Liver (tissue), 8 donors: ENCODE measurements at regions not wholly inside any gene's neighbourhood (a gene's known extent, or its start where the extent isn't known, plus 50 kb on each side); places are given as distances from the start of the nearest gene placed in this dataset.

Experiments
- DNase-seq: peaks from one replicate; pipeline ENCODE4 v3.0.0-alpha.2; 2017; ENCODE audit warnings: low spot score
- H3K27ac ChIP-seq, 2 donors: one replicate each; pipeline ENCODE4 v1.7.0; 2013; ENCODE audit warnings: inconsistent platforms in 2 of 2, low read length in 2 of 2, control low read depth in 1 of 2, low read depth in 1 of 2, mild to moderate bottlenecking in 1 of 2
- H3K27me3 ChIP-seq, 4 donors: one replicate each; pipeline versions ENCODE4 v1.6.1 to v1.7.0; 2013; ENCODE audit warnings: low read length in 3 of 4, inconsistent platforms in 1 of 4, mild to moderate bottlenecking in 1 of 4, moderate library complexity in 1 of 4; ENCODE audit not compliant: control insufficient read depth in 4 of 4, insufficient read depth in 4 of 4
- H3K36me3 ChIP-seq, 4 donors: one replicate each; pipeline versions ENCODE4 v1.6.1 to v1.7.0; 2013; ENCODE audit warnings: low read length in 3 of 4, mild to moderate bottlenecking in 3 of 4, low read depth in 1 of 4, moderate library complexity in 1 of 4; ENCODE audit not compliant: control insufficient read depth in 4 of 4, insufficient read depth in 3 of 4
- H3K4me1 ChIP-seq, 4 donors: one replicate each; pipeline versions ENCODE4 v1.6.1 to v1.7.0; 2013; ENCODE audit warnings: low read length in 3 of 4, mild to moderate bottlenecking in 3 of 4, moderate library complexity in 1 of 4; ENCODE audit not compliant: control insufficient read depth in 4 of 4, insufficient read depth in 4 of 4
- H3K4me3 ChIP-seq, 3 donors: one replicate each; pipeline versions ENCODE4 v1.6.1 to v1.7.0; 2013; ENCODE audit warnings: low read length in 3 of 3, control low read depth in 1 of 3, low read depth in 1 of 3, mild to moderate bottlenecking in 1 of 3
- H3K9ac ChIP-seq, 2 donors: one replicate each; pipeline ENCODE4 v1.7.0; 2013; ENCODE audit warnings: low read length in 2 of 2, mild to moderate bottlenecking in 2 of 2, moderate library complexity in 2 of 2, control low read depth in 1 of 2, low read depth in 1 of 2
- H3K9me3 ChIP-seq, 4 donors: one replicate each; pipeline versions ENCODE4 v1.6.1 to v1.7.0; 2013; ENCODE audit warnings: low read length in 3 of 4; ENCODE audit not compliant: control insufficient read depth in 4 of 4
- CTCF ChIP-seq: fragments of 150-350 bp; IDR thresholded peaks from 2 replicates; pipeline ENCODE4 v1.5.1; 2017; ENCODE audit warnings: improper control_type of control experiment, low read depth, low read length; ENCODE audit not compliant: missing input control
- EGR1 ChIP-seq, 2 donors: IDR thresholded peaks; 2 replicates each; pipeline ENCODE4 v1.6.1; 2016 to 2018; ENCODE audit warnings: antibody characterized with exemption in 2 of 2, low read depth in 2 of 2
- GABPA ChIP-seq, 2 donors: IDR thresholded peaks in 1 of 2; conservative IDR thresholded peaks in 1 of 2; 2 replicates each; pipeline ENCODE4 v1.6.1; 2016; ENCODE audit warnings: antibody characterized with exemption in 2 of 2, mild to moderate bottlenecking in 1 of 2, moderate library complexity in 1 of 2
- HNF4A ChIP-seq, 2 donors: conservative IDR thresholded peaks; 2 replicates each; pipeline ENCODE4 v1.6.1; 2016; ENCODE audit warnings: antibody characterized with exemption in 2 of 2, mild to moderate bottlenecking in 2 of 2
- HNF4G ChIP-seq: IDR thresholded peaks from 2 replicates; pipeline ENCODE4 v1.6.1; 2016; ENCODE audit warnings: antibody characterized with exemption
- JUND ChIP-seq, 2 donors: IDR thresholded peaks; 2 replicates each; pipeline ENCODE4 v1.6.1; 2016; ENCODE audit warnings: antibody characterized with exemption in 2 of 2
- MAX ChIP-seq: IDR thresholded peaks from 2 replicates; pipeline ENCODE4 v1.6.1; 2016; ENCODE audit warnings: antibody characterized with exemption
- NR2F2 ChIP-seq: IDR thresholded peaks from 2 replicates; pipeline ENCODE4 v1.6.1; 2016; ENCODE audit warnings: antibody characterized with exemption
- REST ChIP-seq: IDR thresholded peaks from 2 replicates; pipeline ENCODE4 v1.6.1; 2016; ENCODE audit warnings: antibody characterized with exemption, mild to moderate bottlenecking
- SP1 ChIP-seq: IDR thresholded peaks from 2 replicates; pipeline ENCODE4 v1.6.1; 2018; ENCODE audit warnings: antibody characterized with exemption, mild to moderate bottlenecking
- TAF1 ChIP-seq: conservative IDR thresholded peaks from 2 replicates; pipeline ENCODE4 v1.6.1; 2016; ENCODE audit warnings: antibody characterized with exemption, mild to moderate bottlenecking
- ZBTB33 ChIP-seq: IDR thresholded peaks from 2 replicates; pipeline ENCODE4 v1.6.1; 2016; ENCODE audit warnings: antibody characterized with exemption
- WGBS: extraction: QIAGEN DNeasy Blood & Tissue Kit; methylation state at CpG from one replicate; pipeline ENCODE4 v1.1.7; 2013; 5-methylcytosine and 5-hydroxymethylcytosine counted together
- donor health status: healthy.
- donor health status: healthy.
- donor health status: healthy.
- donor health status: healthy.
- donor health status: healthy.

- Histone ChIP-seq H3K4me3 (no peak overlapping the region), H3K27ac (no peak overlapping the region), H3K4me1 (peaks cover 0 to 10% (median 3%) of the 10 kb centered on the region in 4 donors), H3K9ac (no peak overlapping the region), H3K27me3 (no peaks in the 10 kb centered on the region), H3K36me3 (no peaks in the 10 kb centered on the region), H3K9me3 (no peaks in the 10 kb centered on the region)
- 49% methylated on average over 2 of the region's 2 CpGs for WGBS
- DNase-seq = no peak
- TF ChIP-seq GABPA (IDR thresholded peaks at IDR 0.05 in 1 of 2, conservative IDR thresholded peaks at IDR 0.05 in 1 of 2) (peak in 1 of 2 donors; percentile 18), HNF4A (conservative IDR thresholded peaks at IDR 0.05) (peak in 1 of 2 donors; percentile 17), NR2F2 (peak; percentile 85), ZBTB33 (no peak), JUND (IDR thresholded peaks at IDR 0.05) (peak; percentile 14 to 40)
These were observed 672.9 kb downstream of the NR2F1-AS1 start for GRCh38 chr5:92907938-92908606.

- no peak for DNase-seq
- TF ChIP-seq CTCF = no peak
- no peak for TF ChIP-seq EGR1 (IDR thresholded peaks at IDR 0.05; ENCODE audit: low read depth in 2 of 2)
- no peak for TF ChIP-seq SP1
- no peak for TF ChIP-seq HNF4G
- no peak for TF ChIP-seq MAX
- Histone ChIP-seq H3K27ac (no peak overlapping the region), H3K4me3 (no peak overlapping the region), H3K27me3 (no peaks in the 10 kb centered on the region), H3K36me3 (no peaks in the 10 kb centered on the region), H3K9me3 (no peaks in the 10 kb centered on the region), H3K4me1 (peaks cover 0 to 10% (median 3%) of the 10 kb centered on the region in 4 donors), H3K9ac (no peak overlapping the region)
- WGBS = 83% methylated on average over 6 of the region's 6 CpGs
These were observed 674.1 kb downstream of the NR2F1-AS1 start for GRCh38 chr5:92906798-92907376.

GRCh38 chr5:92904021-92904420, 677.0 kb downstream of the NR2F1-AS1 start:
- no peak for TF ChIP-seq TAF1
- TF ChIP-seq EGR1 (IDR thresholded peaks at IDR 0.05; ENCODE audit: low read depth in 2 of 2) = no peak
- no peak for TF ChIP-seq REST
- WGBS = 75% methylated on average over 3 of the region's 3 CpGs
- H3K27me3 ChIP-seq = no peaks in the 10 kb centered on the region
- H3K4me3 ChIP-seq = no peak overlapping the region
- DNase-seq = no peak
- H3K4me1 ChIP-seq = peaks cover 0 to 7% (median 3%) of the 10 kb centered on the region in 4 donors
- H3K27ac ChIP-seq = no peak overlapping the region
- no peaks in the 10 kb centered on the region for H3K36me3 ChIP-seq
- no peaks in the 10 kb centered on the region for H3K9me3 ChIP-seq
- no peak overlapping the region for H3K9ac ChIP-seq
